ENCODE measurements at regions not wholly inside any gene's neighbourhood (a gene's known extent, or its start where the extent isn't known, plus 50 kb on each side); places are given as distances from the start of the nearest gene placed in this dataset.

- intact Hi-C loops (cut with micrococcal nuclease; ENCODE audit: unreplicated experiment) = no loop called here
- no TSS peak for BruUV-seq (replicated peaks)
- POLR2A ChIA-PET = no interaction called here
These were observed 118.3 kb downstream of the NPIPB5 start for GRCh38 chr16:22628994-22629393.

GRCh38 chr16:22630242-22630641 is 119.6 kb downstream of the NPIPB5 start:
- no TSS peak for BruUV-seq (replicated peaks)
- Histone ChIP-seq H3K9me3 (no peaks in the 10 kb centered on the region), H3K4me3 (ENCODE audit: low read depth, low read length) (no peak overlapping the region), H3K4me1 (no peaks in the 10 kb centered on the region), H3K27me3 (replicated peaks; ENCODE audit: control insufficient read depth, insufficient read depth, low read length) (no peaks in the 10 kb centered on the region), H3K36me3 (ENCODE audit: control insufficient read depth, insufficient read depth, low read length) (no peaks in the 10 kb centered on the region)
- ChIA-PET POLR2A (interaction anchor here (0.7 kb wide), 1 partner anchor 269 kb away, joined by 9 read pairs; no protein-coding TSS in a partner anchor), CTCF (no interaction called here)
- Mint-ChIP-seq H3K4me1 (ENCODE audit: low read depth, unreplicated experiment) (no peaks in the 10 kb centered on the region), H3K36me3 (ENCODE audit: insufficient read depth, unreplicated experiment) (no peaks in the 10 kb centered on the region), H3K9me3 (ENCODE audit: unreplicated experiment) (no peaks in the 10 kb centered on the region), H3K27me3 (ENCODE audit: insufficient read depth, unreplicated experiment) (no peaks in the 10 kb centered on the region), H3K4me3 (ENCODE audit: unreplicated experiment) (no peak overlapping the region), H3K27ac (ENCODE audit: unreplicated experiment) (no peak overlapping the region)
- intact Hi-C loops (cut with micrococcal nuclease; ENCODE audit: unreplicated experiment) = no loop called here
- DNase-seq = no peak
- no peak for TF ChIP-seq CTCF (IDR thresholded peaks at IDR 0.05; ENCODE audit: insufficient read depth in 1 of 2, low read depth in 1 of 2, low read length in 1 of 2, severe bottlenecking in 1 of 2, unreplicated experiment in 1 of 2)

More at GRCh38 chr16:22628994-22629393, 118.3 kb downstream of the NPIPB5 start:
- no peak for TF ChIP-seq CTCF (IDR thresholded peaks at IDR 0.05; ENCODE audit: insufficient read depth in 1 of 2, low read depth in 1 of 2, low read length in 1 of 2, severe bottlenecking in 1 of 2, unreplicated experiment in 1 of 2)
- Mint-ChIP-seq H3K4me1 (ENCODE audit: low read depth, unreplicated experiment) (no peaks in the 10 kb centered on the region), H3K27me3 (ENCODE audit: insufficient read depth, unreplicated experiment) (no peaks in the 10 kb centered on the region), H3K27ac (ENCODE audit: unreplicated experiment) (no peak overlapping the region), H3K9me3 (ENCODE audit: unreplicated experiment) (no peaks in the 10 kb centered on the region), H3K36me3 (ENCODE audit: insufficient read depth, unreplicated experiment) (no peaks in the 10 kb centered on the region), H3K4me3 (ENCODE audit: unreplicated experiment) (no peak overlapping the region)
- no peaks in the 10 kb centered on the region for H3K4me1 ChIP-seq
- no peak for DNase-seq
- no peak overlapping the region for H3K4me3 ChIP-seq (ENCODE audit: low read depth, low read length)
- H3K36me3 ChIP-seq (ENCODE audit: control insufficient read depth, insufficient read depth, low read length) = no peaks in the 10 kb centered on the region
- no peaks in the 10 kb centered on the region for H3K27me3 ChIP-seq (replicated peaks; ENCODE audit: control insufficient read depth, insufficient read depth, low read length)
- no peaks in the 10 kb centered on the region for H3K9me3 ChIP-seq
- CTCF ChIA-PET = no interaction called here

GRCh38 chr16:22631264-22631663 is 120.6 kb downstream of the NPIPB5 start:
- intact Hi-C loops (cut with micrococcal nuclease; ENCODE audit: unreplicated experiment) = no loop called here
- H3K4me1 Mint-ChIP-seq (ENCODE audit: low read depth, unreplicated experiment) = no peaks in the 10 kb centered on the region
- no peaks in the 10 kb centered on the region for H3K36me3 Mint-ChIP-seq (ENCODE audit: insufficient read depth, unreplicated experiment)
- BruUV-seq (replicated peaks) = no TSS peak
- no peaks in the 10 kb centered on the region for H3K27me3 ChIP-seq (replicated peaks; ENCODE audit: control insufficient read depth, insufficient read depth, low read length)
- no peak for DNase-seq
- no peaks in the 10 kb centered on the region for H3K4me1 ChIP-seq
- no peak overlapping the region for H3K27ac Mint-ChIP-seq (ENCODE audit: unreplicated experiment)
- H3K4me3 ChIP-seq (ENCODE audit: low read depth, low read length) = no peak overlapping the region
- ChIA-PET POLR2A (no interaction called here), CTCF (no interaction called here)
- H3K36me3 ChIP-seq (ENCODE audit: control insufficient read depth, insufficient read depth, low read length) = no peaks in the 10 kb centered on the region
- TF ChIP-seq CTCF (IDR thresholded peaks at IDR 0.05; ENCODE audit: insufficient read depth in 1 of 2, low read depth in 1 of 2, low read length in 1 of 2, severe bottlenecking in 1 of 2, unreplicated experiment in 1 of 2) = no peak
- no peak overlapping the region for H3K4me3 Mint-ChIP-seq (ENCODE audit: unreplicated experiment)
- H3K9me3 ChIP-seq = no peaks in the 10 kb centered on the region
- no peaks in the 10 kb centered on the region for H3K9me3 Mint-ChIP-seq (ENCODE audit: unreplicated experiment)
- no peaks in the 10 kb centered on the region for H3K27me3 Mint-ChIP-seq (ENCODE audit: insufficient read depth, unreplicated experiment)

Measured in Caco-2 (cell line).